HG03196 (cell line): ENCODE measurements at regions not wholly inside any gene's neighbourhood (a gene's known extent, or its start where the extent isn't known, plus 50 kb on each side); places are given as distances from the start of the nearest gene placed in this dataset.

ENCODE experiments used
- ATAC-seq: cut with Tn5 transposase; IDR thresholded peaks from one replicate; pipeline ENCODE4 v1.9.1; 2021; ENCODE audit not compliant: unreplicated experiment

DNA sequence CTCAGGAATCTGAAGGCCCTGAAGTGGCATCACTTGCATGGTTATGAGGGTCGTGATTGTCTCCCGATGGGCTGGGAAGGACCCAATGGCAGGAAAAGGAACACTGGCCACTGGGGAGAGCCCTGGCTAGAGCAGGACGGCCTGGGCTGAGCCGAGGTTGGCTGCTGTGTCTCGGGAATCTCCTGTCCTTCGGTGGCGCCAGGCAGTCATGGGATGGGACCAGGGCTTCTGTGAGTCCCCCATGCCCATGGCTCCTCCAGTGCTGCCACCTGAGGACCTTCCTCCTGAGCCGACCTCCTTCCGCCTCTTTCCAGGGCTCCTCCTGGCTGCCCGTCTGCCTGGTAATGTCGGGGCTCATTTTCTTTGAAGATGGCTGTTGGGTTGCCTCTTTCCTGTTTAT lies 1394.0 kb downstream of the BRD1 start:
- no peak for ATAC-seq

DNA sequence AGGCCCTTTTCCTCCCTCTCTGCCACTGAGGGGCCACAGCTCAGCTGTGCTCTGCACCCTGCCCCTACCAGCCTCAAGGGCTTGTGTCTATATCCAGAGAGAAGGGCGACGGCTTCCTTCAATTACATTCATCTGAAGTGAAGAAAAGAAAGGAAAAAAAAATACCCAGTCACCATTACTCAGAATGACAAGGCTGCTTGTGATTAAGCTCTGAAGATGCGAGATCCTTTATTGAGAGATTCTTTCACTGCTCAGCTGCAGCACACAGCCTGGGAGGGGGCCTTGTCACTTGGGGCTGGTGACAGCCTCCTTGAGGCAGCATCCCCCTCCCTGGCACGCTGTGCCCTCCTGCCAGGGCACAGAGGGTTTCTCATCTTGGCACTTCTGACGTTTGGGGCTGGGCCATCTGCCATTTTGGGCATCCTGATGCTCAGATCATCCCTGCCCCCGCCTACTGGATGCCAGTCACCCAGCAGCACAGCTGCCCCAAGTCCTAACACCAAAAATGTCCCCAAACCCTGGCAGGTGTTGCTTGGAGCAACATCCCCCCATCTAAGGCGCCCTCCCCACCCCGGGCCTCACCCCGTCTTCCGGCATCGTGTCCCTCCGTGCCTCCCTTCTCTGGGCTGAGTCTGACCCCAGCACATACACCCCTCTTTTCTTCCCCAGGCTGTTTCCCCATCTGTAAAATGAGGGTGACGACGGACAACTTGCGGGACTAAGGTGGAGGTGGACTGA lies 1394.7 kb downstream of the BRD1 start:
- ATAC-seq: no peak

DNA sequence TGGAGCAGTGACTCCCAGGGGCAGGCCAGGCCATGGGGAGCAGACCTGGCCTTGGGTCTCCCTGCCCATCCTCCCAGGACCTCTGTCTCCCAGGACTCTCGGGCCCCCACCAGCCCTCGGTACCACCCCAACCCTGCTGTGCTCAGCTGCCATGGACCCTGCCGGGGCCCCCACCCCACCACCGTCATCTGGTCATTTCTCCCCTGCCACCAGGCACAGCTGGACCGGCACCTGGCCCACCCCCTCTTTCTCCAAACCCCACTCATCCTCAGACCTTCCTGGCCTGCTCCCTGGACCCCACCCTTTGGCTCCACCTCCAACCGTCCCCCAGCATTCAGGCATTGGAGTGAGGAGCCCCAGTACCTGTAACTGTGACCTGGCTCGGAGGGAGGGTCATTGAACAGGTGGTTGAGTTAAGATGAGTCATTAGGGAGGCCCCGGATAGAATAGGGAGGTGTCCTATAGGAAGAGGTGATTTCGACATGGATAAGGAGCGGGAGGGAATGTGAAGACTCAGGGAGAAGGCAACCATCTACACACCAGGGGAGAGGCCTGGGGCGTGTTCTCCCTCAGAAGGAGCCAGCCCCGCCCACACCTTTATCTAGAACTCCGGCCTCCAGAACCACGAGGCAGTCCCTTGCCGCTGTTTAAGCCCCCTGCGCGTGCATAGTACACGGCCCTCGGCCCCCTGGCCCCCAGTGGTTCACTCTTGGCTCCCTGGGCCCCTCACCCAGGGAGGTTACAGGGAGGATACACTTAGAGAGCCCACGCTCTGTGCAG lies 1395.9 kb downstream of the BRD1 start:
- no peak for ATAC-seq

DNA sequence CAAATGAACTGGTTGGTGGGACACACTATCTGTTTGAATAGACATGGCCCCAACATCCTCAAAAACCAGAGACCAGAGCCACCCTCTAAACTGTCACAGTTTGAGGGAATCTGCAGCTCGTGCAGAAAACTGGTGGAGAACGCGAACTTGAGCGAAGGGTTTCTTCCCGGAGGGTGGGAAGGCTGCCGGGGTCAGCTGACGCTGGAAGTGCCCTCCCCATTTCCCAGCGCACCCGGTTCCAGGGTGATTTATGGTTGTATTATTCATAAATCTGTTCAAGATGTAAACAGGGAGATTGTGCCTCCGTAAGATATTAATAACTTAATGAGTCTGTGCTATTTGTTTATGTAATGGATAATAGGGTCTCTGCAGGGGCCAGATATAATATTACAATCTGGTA lies 1396.7 kb downstream of the BRD1 start:
- ATAC-seq: no peak

DNA sequence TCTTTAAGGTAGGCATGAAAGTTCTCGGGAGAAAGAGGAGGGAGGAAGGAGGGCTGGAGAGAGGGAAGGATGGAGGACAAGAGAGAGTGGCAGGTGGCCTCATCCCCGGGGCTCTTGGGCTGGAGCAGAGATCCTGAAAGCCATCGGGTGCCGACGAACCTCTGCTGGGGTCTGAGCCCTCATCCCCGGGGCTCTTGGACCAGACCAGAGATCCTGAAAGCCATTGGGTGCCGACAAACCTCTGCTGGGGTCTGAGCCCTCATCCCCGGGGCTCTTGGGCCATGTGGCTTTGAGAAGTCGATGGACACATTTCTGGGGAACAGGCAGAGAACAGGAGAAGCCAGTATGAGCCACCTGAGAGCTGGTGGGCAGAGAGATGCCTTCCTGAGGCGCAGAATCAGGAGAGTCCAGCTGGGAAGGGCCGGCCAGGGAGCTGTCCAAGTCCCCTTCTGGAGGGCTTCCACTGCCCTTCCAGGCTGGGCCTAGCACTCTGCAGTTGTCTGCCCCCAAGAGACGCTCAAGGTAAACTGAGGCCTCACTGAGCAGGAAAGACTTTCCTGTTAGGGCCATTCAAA lies 1398.1 kb downstream of the BRD1 start:
- ATAC-seq: no peak

DNA sequence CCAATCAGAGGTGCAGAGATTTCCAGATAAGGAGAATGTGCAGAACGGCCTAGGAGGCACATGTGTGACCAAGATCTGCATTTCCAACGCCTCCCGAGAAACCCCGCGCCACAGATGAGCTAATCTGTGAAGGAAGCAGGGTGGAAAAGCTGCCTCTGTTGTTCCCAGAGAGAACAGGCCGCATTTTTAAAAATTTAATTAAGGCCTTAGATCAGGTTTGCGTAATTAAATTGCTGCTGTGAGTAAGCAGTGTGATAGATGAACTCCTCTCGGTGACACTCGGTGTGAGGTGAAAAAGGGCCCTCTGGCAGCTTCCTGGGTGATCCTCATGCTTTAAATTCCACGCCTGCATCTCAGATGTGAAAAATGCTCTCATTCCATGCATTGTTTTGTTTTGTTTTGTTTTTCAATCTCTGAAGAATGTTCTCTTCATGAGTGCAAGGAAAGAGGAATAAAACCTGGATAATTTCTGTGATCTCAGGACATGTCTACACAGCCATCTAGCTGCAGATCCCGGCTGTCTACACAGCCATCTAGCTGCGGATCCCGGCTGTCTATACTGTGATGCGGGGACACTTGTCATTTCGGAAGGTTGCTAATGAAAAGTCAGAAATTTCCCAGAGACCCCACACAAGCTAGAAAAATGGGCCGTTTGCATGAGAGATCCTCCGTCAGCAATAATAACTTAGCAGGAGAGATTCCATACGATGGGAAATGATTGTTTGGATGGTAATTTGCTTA lies 1398.9 kb downstream of the BRD1 start:
- ATAC-seq: no peak

DNA sequence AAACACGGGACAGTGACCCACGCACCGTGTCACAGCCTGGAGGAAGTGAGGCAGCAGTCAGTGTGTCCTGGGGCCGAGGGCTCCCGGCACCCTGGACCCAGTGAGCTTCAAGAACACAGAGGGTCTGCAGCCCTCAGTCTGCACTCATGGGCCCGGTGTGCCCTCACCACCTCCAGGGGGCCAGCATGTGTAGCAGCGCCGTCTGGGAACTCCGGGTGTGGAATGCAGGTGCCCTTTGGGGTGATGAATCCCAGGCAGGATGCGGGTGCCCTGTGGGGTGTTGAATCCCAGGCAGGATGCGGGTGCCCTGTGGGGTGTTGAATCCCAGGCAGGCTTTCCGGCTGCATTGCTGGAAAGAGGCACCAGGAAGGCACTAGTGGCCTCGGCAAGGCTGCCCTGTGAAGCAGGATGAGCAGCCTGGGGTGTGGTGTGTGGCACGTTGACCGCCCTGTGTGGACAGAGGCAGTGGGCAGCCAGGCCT lies 1399.9 kb downstream of the BRD1 start:
- no peak for ATAC-seq

DNA sequence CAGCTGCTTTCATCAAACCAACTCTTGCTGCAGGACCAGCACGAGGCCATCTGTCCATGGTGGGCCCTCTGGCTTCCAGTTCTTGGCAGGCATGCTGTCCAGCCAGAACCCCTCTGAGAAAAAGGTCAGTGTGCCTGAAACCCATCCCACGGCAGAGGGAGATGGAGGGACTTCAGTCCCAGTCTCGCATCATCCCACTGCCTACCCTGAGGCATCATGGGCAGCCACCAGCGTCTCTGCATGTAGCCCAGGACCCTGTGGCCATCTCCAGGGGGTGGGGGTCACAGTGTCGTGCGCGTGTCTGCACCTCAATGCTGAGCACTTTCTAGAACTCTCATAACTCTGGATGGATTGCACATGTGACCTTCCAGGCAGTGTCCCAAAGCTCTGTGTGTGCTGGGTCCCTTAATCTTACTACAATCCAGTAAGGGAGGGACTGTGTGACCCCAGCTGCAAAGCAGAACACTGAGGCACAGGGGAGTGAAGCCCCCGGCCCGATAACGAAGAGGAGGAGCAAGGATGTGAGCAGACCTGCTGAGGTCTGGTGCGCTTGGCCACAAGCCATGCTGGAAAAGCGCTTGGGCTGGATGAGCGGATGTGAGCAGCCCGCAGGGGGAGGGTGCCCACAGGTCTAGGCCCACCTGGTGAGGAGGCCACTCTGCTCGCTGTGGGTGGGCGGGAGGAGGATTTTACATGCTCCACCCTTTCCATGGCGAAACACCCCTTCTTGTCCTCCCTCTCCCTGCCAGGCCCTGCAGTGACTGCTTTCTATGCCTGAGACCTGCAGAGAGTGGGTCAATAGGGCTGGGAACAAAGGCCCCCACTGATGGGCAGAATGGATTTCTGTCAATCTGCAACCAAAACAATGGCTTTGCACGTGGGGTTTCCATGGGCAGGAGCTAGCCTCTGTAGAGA lies 1401.0 kb downstream of the BRD1 start:
- ATAC-seq: no peak

DNA sequence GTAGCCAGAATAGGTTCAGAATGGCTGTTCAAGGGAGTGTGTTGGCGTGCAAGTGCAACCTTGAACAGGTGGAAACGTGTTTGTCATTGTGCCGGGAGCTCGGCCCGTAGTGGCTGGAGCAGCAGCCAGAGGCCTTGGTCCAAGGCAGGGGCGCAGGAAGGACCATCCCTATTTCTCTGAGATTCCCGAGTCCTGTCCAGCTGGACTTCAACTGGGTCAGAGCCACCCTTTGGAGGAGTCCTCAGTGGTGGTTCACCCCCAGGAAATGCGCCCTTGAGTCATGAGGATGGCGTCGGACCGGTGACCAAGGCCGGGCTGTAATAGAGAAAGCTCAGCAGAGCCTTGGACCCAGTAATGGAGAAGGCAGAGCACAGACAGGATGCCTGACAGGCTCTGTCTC lies 1402.0 kb downstream of the BRD1 start:
- no peak for ATAC-seq

DNA sequence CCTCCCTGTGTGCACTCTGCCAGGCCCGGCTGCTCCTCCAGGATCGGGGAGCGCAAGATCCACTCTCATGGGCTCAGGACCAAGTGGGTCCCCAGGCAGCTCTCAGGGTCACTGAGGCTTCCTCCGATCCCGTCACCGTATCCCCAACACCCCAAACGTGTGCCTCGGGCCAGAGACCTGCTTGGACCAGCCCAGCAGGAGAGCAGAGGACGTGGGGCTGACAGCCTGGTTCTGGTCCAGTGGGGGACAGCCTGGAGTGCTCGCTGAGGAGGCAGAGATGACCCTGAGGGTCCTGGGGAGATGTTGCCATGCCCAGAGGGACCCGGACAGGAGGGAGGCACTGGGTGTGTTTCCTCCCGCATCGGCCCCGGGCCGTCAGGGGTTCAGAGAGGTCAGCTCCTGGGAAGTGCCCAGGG lies 1402.6 kb downstream of the BRD1 start:
- ATAC-seq: no peak

DNA sequence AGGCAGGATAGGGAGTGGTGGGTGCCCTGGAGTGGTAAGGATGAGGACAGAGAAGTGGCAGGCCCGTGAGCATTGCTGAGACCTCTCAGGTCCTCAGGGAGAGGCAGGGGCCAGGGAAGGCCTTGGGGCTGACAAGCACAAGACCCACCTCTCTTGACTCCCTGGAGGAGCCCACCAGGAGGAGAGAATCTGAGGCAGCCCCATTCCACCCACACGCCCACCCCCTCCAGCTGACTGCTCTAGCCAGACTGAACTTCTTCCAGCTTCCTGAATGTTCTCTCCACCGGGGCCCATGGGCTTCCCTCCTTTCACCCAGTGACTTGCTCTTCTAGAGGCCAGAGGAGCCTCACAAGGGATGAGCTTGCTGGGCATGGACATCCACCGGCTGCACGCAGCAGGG lies 1403.0 kb downstream of the BRD1 start:
- no peak for ATAC-seq

DNA sequence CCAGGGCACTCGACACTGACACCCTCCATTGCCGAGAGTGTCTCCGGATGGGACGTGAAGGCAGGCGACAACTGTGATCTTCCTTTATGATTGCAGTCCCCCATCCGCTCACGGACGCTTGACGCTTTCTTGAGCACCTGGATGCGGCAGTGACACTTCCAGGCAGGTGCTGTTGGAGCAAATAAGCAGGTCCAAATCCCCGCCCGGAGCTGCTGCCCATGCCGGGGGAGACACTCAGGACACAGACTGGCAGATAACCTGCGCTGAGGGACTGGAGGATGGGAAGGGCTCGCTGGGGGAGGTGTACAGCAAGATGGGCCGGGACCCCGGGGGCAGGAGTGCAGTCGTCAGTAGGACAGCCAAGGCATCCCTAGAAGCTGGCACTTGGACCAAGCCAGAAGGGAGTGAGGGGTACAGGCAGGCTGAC lies 1403.5 kb downstream of the BRD1 start:
- no peak for ATAC-seq

DNA sequence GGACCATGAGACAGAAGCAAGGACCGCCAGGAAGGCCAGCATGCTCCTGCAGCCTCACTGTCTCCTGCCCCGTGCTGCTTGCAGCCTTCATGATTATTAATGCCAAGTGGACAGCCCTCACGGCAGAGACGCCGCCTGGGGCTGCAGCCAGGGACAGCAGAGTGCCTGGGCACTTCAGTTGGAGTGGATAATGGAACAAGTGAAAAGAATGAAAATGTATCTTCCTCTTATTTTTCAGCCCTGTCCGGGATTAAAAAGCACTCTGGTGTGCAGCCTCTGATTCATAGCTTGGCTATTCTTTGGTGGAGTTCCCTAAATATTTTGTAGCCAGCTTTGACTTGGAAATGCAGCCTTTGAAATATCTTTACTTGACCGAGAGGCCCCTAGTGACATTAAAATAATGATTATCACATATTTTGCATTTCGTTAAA lies 1404.2 kb downstream of the BRD1 start:
- ATAC-seq: no peak

DNA sequence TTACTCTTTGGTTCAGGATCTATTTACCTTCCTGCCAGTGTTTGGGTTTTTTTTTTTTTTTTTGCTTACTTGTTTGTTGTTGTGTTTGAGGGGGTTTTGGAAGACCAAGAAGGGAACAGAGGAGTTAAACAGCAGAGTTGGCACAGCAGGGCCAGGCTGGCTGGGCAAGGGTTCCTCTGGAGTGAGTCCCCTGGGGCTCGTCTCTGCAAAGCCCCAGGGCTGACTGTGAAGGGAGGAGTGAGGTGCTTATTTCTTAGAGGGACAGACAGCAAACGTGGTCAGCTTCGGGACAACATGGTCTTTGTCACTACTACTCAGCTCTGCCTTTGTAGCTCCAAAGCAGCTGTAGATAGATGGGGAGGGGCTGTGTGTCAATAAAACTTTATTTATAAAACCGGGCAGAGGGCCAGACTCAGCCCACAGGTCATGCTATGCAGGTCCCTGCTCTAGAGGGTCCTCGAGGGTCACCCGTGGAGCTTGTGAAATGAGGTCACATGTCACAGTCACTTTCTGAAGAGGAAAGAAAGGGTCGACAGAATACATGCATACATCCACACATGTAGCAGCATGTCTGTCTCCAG lies 1404.7 kb downstream of the BRD1 start:
- no peak for ATAC-seq

DNA sequence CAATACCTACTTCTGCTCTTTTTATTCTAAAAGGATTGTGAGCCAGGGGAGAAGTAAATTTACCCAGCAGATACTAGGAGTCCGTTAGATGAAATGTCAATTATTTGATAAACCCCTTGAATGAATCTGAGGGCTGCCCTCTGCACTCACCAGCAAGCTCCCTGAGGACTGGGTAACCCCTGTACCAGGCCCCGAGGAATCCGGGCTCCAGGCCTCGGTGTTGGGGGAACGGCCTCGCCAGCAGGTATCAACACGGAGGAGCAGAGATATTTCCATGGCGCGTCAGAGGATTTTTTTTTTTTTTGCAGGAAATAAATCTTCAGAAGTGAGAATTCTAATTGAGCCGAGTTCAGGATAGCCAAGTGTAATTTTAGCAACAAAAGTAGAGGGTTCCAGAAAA lies 1408.8 kb downstream of the BRD1 start:
- no peak for ATAC-seq

DNA sequence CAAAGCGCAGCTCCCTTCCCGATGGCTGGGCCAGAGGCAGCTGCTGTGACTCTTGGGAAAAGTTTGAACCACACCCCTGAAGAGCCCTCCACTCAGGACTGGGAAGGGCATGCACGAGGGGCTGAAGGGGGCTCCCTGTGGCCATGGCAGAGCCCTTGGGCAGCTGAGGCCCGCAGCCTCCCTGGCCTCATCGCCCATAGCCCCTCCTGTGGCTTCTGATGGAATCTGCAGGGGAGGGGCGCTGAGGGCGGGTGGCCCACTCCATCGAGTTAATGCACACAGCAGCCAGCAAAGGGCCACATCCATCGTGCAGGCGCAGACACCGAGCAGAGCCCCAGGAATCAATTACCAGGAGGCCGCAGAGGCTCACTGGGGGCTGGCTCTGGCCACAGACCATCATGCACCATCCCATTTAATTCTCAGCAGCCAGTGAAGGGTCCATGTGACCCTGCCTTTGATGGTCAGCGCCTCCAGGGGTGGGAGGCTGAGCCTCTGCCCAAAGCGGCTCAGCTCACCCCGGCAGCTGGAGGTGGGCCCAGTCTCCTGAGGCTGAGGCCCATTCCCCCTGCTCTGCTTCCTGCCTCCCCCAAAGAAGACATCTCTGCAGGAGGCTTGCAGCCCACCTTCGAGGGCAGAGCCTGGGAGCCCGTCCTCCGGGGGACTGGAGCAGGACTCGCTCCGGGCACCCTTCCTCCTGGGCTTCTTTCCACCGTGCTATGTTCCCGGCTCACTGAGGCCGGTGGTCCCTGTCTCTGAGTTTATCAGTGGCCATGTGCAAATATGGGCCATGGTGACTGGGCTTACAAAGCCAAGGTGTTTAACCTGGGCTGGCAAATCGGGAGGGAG lies 1410.2 kb downstream of the BRD1 start:
- ATAC-seq: no peak

DNA sequence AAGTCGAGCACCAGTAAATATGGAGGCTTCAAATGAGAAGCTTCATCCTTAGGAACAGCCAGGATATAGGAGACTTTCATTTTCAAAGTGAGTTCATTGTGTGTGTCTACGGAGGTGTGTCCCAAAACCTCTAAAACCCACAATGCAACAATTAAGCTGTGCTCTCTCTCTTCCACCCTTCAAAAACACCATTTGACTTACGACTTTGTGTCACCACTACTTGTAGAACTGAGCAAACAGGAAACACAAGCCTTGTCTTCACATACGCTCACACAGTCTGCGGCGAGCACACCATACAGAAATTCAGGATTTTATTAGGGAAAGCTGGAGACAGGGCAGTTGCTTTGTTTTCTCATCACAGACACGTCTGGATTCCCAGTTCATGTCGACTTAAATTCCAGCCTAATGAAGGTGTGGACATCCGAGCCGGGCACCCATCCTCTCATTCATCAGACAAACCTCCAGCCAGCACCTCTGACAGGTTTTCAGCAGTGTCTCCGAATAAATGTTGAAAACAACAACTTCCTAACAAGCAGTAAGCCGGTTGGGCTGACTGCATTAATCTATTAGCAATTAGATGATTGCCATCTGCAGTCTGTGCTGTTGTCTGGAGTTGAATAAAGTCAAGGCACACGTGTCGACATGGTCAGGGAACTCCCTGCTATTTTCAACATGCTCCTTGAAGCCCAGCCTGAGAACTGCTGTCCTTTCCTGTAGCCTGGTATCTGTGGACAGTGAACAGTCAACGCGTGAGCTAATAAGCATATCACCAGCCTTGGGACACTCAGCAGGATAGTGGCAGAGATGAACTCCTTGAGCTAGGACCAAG lies 1411.1 kb downstream of the BRD1 start:
- no peak for ATAC-seq

DNA sequence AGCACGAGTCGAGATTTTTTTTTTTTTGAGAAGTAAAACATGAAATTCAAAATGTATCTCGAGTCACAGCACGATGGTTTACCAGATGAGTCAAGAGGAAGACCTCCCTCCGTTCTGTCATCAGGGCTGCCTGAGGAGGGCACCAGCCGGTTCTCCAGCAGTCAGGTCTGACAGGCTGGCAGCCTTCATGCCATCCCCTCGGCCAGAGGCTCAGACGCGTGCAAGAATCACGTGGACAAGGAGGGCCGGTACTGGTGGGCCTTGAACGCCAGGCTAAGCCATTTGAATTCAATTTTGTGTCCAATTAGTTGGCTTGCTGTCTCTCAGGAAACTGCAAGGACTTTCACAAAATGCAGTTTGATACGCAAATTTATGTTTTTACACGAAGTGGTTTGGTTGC lies 1412.2 kb downstream of the BRD1 start:
- ATAC-seq: no peak
